ENCODE measurements at regions not wholly inside any gene's neighbourhood (a gene's known extent, or its start where the extent isn't known, plus 50 kb on each side); places are given as distances from the start of the nearest gene placed in this dataset.

DNA sequence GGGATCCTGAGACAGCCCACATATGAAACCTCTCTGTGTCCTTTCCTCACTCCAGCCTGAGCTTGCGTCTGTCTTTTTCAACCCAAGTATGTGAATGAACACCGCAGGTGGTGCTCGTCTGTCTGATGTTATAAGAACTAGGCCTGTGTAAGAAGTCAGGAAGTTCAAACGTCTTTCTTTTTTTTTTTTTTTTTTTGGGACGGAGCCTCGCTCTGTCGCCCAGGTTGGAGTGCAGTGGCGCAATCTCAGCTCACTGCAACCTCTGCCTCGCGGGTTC, 92.3 kb downstream of the ANKRD10 start (continued):
- TF ChIP-seq, protein P1, sequence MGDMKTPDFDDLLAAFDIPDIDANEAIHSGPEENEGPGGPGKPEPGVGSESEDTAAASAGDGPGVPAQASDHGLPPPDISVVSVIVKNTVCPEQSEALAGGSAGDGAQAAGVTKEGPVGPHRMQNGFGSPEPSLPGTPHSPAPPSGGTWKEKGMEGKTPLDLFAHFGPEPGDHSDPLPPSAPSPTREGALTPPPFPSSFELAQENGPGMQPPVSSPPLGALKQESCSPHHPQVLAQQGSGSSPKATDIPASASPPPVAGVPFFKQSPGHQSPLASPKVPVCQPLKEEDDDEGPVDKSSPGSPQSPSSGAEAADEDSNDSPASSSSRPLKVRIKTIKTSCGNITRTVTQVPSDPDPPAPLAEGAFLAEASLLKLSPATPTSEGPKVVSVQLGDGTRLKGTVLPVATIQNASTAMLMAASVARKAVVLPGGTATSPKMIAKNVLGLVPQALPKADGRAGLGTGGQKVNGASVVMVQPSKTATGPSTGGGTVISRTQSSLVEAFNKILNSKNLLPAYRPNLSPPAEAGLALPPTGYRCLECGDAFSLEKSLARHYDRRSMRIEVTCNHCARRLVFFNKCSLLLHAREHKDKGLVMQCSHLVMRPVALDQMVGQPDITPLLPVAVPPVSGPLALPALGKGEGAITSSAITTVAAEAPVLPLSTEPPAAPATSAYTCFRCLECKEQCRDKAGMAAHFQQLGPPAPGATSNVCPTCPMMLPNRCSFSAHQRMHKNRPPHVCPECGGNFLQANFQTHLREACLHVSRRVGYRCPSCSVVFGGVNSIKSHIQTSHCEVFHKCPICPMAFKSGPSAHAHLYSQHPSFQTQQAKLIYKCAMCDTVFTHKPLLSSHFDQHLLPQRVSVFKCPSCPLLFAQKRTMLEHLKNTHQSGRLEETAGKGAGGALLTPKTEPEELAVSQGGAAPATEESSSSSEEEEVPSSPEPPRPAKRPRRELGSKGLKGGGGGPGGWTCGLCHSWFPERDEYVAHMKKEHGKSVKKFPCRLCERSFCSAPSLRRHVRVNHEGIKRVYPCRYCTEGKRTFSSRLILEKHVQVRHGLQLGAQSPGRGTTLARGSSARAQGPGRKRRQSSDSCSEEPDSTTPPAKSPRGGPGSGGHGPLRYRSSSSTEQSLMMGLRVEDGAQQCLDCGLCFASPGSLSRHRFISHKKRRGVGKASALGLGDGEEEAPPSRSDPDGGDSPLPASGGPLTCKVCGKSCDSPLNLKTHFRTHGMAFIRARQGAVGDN (CRISPR knock-in tag; IDR thresholded peaks at IDR 0.05) = no peak
- TF ChIP-seq NFE2L1 (CRISPR knock-in tag; IDR thresholded peaks at IDR 0.05; ENCODE audit: borderline replicate concordance) (no peak), NCOA2 (CRISPR knock-in tag; IDR thresholded peaks at IDR 0.05) (no peak), RCOR2 (CRISPR knock-in tag; IDR thresholded peaks at IDR 0.05) (no peak), EED (CRISPR knock-in tag; IDR thresholded peaks at IDR 0.05) (no peak), NFE2 (CRISPR knock-in tag; IDR thresholded peaks at IDR 0.05) (no peak), ZFP36 (IDR thresholded peaks at IDR 0.05; ENCODE audit: borderline replicate concordance, low read depth, low read length, partially characterized antibody) (no peak), ZFX (CRISPR knock-in tag; IDR thresholded peaks at IDR 0.05; ENCODE audit: low read depth) (no peak), ZNF766 (CRISPR knock-in tag; IDR thresholded peaks at IDR 0.05; ENCODE audit: borderline replicate concordance) (no peak), EZH2 (conservative IDR thresholded peaks at IDR 0.05; ENCODE audit: low read depth, low read length) (no peak), MLX (CRISPR knock-in tag; IDR thresholded peaks at IDR 0.05) (no peak), MTF1 (CRISPR knock-in tag; IDR thresholded peaks at IDR 0.05) (no peak), ZNF674 (CRISPR knock-in tag; IDR thresholded peaks at IDR 0.05; ENCODE audit: low read depth) (no peak)

Measured in HepG2 (cell line).